Adrenal gland (tissue), 5 donors: ENCODE measurements at regions not wholly inside any gene's neighbourhood (a gene's known extent, or its start where the extent isn't known, plus 50 kb on each side); places are given as distances from the start of the nearest gene placed in this dataset.

Experiments used
- POLR2A ChIP-seq, 2 donors: fragments of 450-650 bp; IDR thresholded peaks; one replicate each; pipeline ENCODE4 v1.6.1; 2017; ENCODE audit warnings: antibody characterized with exemption in 2 of 2, mild to moderate bottlenecking in 2 of 2, moderate library complexity in 1 of 2
- TF ChIP-seq, protein P1 (sequence below), 6 experiments: fragments of 450-650 bp in 4 of 6; fragments of 200-600 bp in 2 of 6; sonication (generic) in 1 of 6; IDR thresholded peaks; 1 replicate in 5 of 6; 2 replicates in 1 of 6; pipeline versions ENCODE4 v1.5.1 to v1.8.0; 2016 to 2021; ENCODE audit warnings: antibody characterized with exemption in 6 of 6, mild to moderate bottlenecking in 2 of 6, moderate library complexity in 1 of 6
- donor health status: DM: no; HTN: no; CAD: no.

DNA sequence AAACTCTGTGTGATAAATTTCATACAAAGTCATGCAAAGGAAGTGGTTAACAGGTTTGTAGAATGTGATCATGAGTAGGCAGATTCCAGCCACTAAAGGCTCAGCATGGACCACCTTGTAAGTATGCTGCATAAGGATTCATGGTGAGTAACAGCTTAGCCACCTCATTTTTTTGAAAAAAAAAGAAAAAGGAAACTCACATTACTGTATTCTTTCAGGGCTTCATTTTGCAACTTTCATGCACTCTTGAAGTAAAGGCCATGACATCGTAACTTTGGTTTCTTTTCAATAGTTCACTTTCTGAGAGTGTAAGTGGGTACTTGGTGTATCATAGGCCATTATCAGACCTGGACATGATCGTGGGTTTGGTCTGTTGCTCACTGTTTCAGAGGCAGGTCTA is 175.1 kb downstream of the PCSK1 start:
- TF ChIP-seq POLR2A (IDR thresholded peaks at IDR 0.05): no peak
- TF ChIP-seq, protein P1, sequence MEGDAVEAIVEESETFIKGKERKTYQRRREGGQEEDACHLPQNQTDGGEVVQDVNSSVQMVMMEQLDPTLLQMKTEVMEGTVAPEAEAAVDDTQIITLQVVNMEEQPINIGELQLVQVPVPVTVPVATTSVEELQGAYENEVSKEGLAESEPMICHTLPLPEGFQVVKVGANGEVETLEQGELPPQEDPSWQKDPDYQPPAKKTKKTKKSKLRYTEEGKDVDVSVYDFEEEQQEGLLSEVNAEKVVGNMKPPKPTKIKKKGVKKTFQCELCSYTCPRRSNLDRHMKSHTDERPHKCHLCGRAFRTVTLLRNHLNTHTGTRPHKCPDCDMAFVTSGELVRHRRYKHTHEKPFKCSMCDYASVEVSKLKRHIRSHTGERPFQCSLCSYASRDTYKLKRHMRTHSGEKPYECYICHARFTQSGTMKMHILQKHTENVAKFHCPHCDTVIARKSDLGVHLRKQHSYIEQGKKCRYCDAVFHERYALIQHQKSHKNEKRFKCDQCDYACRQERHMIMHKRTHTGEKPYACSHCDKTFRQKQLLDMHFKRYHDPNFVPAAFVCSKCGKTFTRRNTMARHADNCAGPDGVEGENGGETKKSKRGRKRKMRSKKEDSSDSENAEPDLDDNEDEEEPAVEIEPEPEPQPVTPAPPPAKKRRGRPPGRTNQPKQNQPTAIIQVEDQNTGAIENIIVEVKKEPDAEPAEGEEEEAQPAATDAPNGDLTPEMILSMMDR (IDR thresholded peaks at IDR 0.05): no peak
